Nephron (organoid): ENCODE measurements at regions not wholly inside any gene's neighbourhood (a gene's known extent, or its start where the extent isn't known, plus 50 kb on each side); places are given as distances from the start of the nearest gene placed in this dataset.

Source experiments
- H3K27ac Mint-ChIP-seq, 3 experiments: 2 replicates each; pipeline ENCODE4 v1.8.0; 2020; ENCODE audit warnings: mixed read lengths in 3 of 3, mild to moderate bottlenecking in 2 of 3, moderate library complexity in 1 of 3
- H3K27me3 Mint-ChIP-seq: 2 replicates; pipeline ENCODE4 v1.8.0; 2021; ENCODE audit warnings: low read depth, mild to moderate bottlenecking, moderate library complexity, mixed read lengths
- H3K36me3 Mint-ChIP-seq: 2 replicates; pipeline ENCODE4 v1.8.0; 2020; ENCODE audit warnings: low read depth, mixed read lengths
- H3K4me1 Mint-ChIP-seq: 2 replicates; pipeline ENCODE4 v1.8.0; 2020; ENCODE audit warnings: mixed read lengths
- H3K4me3 Mint-ChIP-seq, 3 experiments: 2 replicates each; pipeline ENCODE4 v1.8.0; 2020; ENCODE audit warnings: mild to moderate bottlenecking in 3 of 3, mixed read lengths in 3 of 3, moderate library complexity in 2 of 3
- H3K9me3 Mint-ChIP-seq: 2 replicates; pipeline ENCODE4 v1.8.0; 2020; ENCODE audit warnings: mixed read lengths
- CTCF ChIP-seq, 3 experiments: fragments of 200-600 bp; sonication (generic); IDR thresholded peaks; one replicate each; pipeline ENCODE4 v1.5.0; 2021; ENCODE audit warnings: antibody characterized with exemption in 3 of 3; ENCODE audit not compliant: unreplicated experiment in 3 of 3

- no peak for TF ChIP-seq CTCF (IDR thresholded peaks at IDR 0.05; ENCODE audit: unreplicated experiment in 3 of 3)
- Mint-ChIP-seq H3K9me3 (no peaks in the 10 kb centered on the region), H3K4me3 (no peak overlapping the region), H3K4me1 (no peaks in the 10 kb centered on the region), H3K36me3 (no peaks in the 10 kb centered on the region), H3K27me3 (peaks cover 20% of the 10 kb centered on the region), H3K27ac (no peak overlapping the region)
These were observed 148.8 kb upstream of the SALL3 start for GRCh38 chr18:78830826-78831225.

DNA sequence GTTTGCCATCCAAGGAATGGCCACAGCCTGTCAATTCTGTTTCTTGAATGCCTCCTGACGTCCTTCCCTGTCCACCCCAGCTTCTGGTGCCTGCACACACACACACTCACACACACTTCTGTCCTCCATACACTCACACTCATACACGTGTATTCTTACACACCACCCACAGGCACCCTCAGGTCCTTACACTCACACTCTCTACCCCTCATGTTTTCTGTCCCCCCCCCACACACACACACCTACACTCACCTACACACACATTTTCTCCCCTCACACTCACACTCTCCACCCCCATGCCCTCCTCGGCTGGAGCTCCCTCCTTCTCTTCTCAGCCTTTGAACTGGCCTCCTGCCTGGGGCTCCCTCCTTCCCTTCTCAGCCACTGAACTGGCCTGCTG is 148.0 kb upstream of the SALL3 start:
- no peak overlapping the region for H3K4me3 Mint-ChIP-seq
- no peaks in the 10 kb centered on the region for H3K4me1 Mint-ChIP-seq
- H3K36me3 Mint-ChIP-seq = no peaks in the 10 kb centered on the region
- TF ChIP-seq CTCF (IDR thresholded peaks at IDR 0.05; ENCODE audit: unreplicated experiment in 3 of 3) = no peak
- no peak overlapping the region for H3K27ac Mint-ChIP-seq
- H3K27me3 Mint-ChIP-seq = peaks cover 18% of the 10 kb centered on the region
- H3K9me3 Mint-ChIP-seq = no peaks in the 10 kb centered on the region

DNA sequence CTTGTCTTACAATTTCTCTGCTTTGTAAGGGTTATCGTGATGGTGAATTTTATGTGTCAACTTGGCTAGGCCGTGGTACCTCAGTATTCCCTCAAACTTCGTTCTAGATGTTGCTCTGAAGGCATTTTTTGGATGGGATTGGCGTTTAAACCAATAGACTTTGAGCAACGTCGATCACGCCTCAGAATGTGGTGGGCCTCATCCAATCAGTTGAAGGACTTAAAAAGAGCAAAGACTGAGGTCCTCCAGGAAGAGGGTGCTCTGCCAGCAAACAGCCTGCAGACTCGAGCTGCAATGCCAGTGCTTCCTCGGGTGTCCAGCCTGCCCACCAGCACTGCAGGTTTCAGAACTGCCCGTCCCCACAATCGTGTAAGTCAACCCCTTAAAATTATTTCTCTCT is 145.8 kb upstream of the SALL3 start:
- no peak for TF ChIP-seq CTCF (IDR thresholded peaks at IDR 0.05; ENCODE audit: unreplicated experiment in 3 of 3)
- Mint-ChIP-seq H3K27ac (no peak overlapping the region), H3K4me3 (no peak overlapping the region), H3K27me3 (peaks cover 15% of the 10 kb centered on the region), H3K4me1 (no peaks in the 10 kb centered on the region), H3K36me3 (no peaks in the 10 kb centered on the region), H3K9me3 (peaks cover 2% of the 10 kb centered on the region)

DNA sequence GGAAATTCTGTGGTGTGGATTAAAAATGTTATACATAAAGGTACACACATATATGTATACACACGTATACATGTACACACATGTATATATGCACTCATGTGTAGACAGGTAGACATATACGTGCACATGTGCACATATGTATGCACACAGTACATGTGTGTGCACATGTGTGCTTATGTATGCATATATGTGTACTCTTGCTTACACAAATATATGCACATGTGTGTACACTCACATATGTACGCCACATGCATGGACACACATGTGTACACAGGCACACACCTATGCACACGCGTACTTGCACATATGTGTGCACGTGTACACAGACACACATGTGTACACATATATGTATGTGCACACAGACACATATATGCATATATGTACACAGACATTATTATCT is 142.8 kb upstream of the SALL3 start:
- TF ChIP-seq CTCF (IDR thresholded peaks at IDR 0.05; ENCODE audit: unreplicated experiment in 3 of 3) = no peak
- Mint-ChIP-seq H3K36me3 (no peaks in the 10 kb centered on the region), H3K4me1 (no peaks in the 10 kb centered on the region), H3K4me3 (no peak overlapping the region), H3K27me3 (peaks cover 4% of the 10 kb centered on the region), H3K27ac (no peak overlapping the region), H3K9me3 (peaks cover 2% of the 10 kb centered on the region)

DNA sequence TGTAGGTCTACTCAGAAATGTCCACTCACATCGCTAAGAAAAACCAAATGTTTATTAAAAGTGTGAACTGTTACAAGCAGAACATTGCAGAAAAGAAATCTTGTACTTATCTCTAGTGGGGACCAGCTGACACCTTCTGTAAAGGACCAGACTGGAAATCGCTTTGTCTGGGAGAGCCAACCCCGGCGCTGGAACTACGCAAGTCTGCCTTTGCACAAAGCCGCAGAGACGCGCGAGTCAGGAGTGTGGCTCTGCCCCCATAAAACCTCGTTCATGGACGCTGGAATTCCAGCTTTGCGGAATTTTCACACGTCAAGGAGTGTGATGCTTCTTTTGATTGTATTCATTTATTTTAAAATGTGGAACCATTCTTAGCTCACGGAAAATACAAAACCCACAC is 141.9 kb upstream of the SALL3 start:
- peaks cover 2% of the 10 kb centered on the region for H3K9me3 Mint-ChIP-seq
- no peak overlapping the region for H3K4me3 Mint-ChIP-seq
- H3K4me1 Mint-ChIP-seq = no peaks in the 10 kb centered on the region
- TF ChIP-seq CTCF (IDR thresholded peaks at IDR 0.05; ENCODE audit: unreplicated experiment in 3 of 3) = no peak
- no peak overlapping the region for H3K27ac Mint-ChIP-seq
- no peaks in the 10 kb centered on the region for H3K36me3 Mint-ChIP-seq
- peaks cover 4% of the 10 kb centered on the region for H3K27me3 Mint-ChIP-seq

- TF ChIP-seq CTCF (IDR thresholded peaks at IDR 0.05; ENCODE audit: unreplicated experiment in 3 of 3) = no peak
- Mint-ChIP-seq H3K27ac (no peak overlapping the region), H3K36me3 (no peaks in the 10 kb centered on the region), H3K9me3 (peaks cover 5% of the 10 kb centered on the region), H3K4me1 (no peaks in the 10 kb centered on the region), H3K27me3 (peaks cover under 1% of the 10 kb centered on the region), H3K4me3 (no peak overlapping the region)
These were observed 141.4 kb upstream of the SALL3 start for GRCh38 chr18:78838183-78838582.
